Osteocyte (in vitro differentiated cells): ENCODE measurements at regions not wholly inside any gene's neighbourhood (a gene's known extent, or its start where the extent isn't known, plus 50 kb on each side); places are given as distances from the start of the nearest gene placed in this dataset.
A peak's percentile ranks its signal among the peaks of the same experiment; 100 is the strongest.

ENCODE experiments used
- DNase-seq: peaks from one replicate; pipeline ENCODE4 v3.0.0; 2021; ENCODE audit warnings: mixed read lengths; ENCODE audit not compliant: unreplicated experiment; ENCODE audit errors: extremely low spot score
- H3K27ac Mint-ChIP-seq: one replicate; pipeline ENCODE4 v1.8.0; 2021; ENCODE audit warnings: mild to moderate bottlenecking, mixed read lengths; ENCODE audit not compliant: unreplicated experiment
- H3K27me3 Mint-ChIP-seq: one replicate; pipeline ENCODE4 v1.8.0; 2021; ENCODE audit warnings: mixed read lengths; ENCODE audit not compliant: unreplicated experiment
- H3K36me3 Mint-ChIP-seq: one replicate; pipeline ENCODE4 v1.8.0; 2021; ENCODE audit warnings: mixed read lengths; ENCODE audit not compliant: unreplicated experiment
- H3K4me1 Mint-ChIP-seq: one replicate; pipeline ENCODE4 v1.8.0; 2021; ENCODE audit warnings: mixed read lengths; ENCODE audit not compliant: unreplicated experiment
- H3K4me3 Mint-ChIP-seq: one replicate; pipeline ENCODE4 v1.8.0; 2021; ENCODE audit warnings: mild to moderate bottlenecking, moderate library complexity, mixed read lengths; ENCODE audit not compliant: unreplicated experiment
- H3K9me3 Mint-ChIP-seq: one replicate; pipeline ENCODE4 v1.8.0; 2021; ENCODE audit warnings: mixed read lengths; ENCODE audit not compliant: unreplicated experiment
- TF ChIP-seq, protein P1 (sequence below): fragments of 200-600 bp; sonication (generic); IDR thresholded peaks from 2 replicates; pipeline ENCODE4 v1.5.0; 2021; ENCODE audit warnings: antibody characterized with exemption, mild to moderate bottlenecking, moderate library complexity

- Mint-ChIP-seq H3K4me3 (no peak overlapping the region), H3K27ac (no peak overlapping the region), H3K36me3 (no peaks in the 10 kb centered on the region), H3K27me3 (peaks cover 22% of the 10 kb centered on the region), H3K4me1 (no peaks in the 10 kb centered on the region), H3K9me3 (no peaks in the 10 kb centered on the region)
- DNase-seq, result no peak
- TF ChIP-seq, protein P1, sequence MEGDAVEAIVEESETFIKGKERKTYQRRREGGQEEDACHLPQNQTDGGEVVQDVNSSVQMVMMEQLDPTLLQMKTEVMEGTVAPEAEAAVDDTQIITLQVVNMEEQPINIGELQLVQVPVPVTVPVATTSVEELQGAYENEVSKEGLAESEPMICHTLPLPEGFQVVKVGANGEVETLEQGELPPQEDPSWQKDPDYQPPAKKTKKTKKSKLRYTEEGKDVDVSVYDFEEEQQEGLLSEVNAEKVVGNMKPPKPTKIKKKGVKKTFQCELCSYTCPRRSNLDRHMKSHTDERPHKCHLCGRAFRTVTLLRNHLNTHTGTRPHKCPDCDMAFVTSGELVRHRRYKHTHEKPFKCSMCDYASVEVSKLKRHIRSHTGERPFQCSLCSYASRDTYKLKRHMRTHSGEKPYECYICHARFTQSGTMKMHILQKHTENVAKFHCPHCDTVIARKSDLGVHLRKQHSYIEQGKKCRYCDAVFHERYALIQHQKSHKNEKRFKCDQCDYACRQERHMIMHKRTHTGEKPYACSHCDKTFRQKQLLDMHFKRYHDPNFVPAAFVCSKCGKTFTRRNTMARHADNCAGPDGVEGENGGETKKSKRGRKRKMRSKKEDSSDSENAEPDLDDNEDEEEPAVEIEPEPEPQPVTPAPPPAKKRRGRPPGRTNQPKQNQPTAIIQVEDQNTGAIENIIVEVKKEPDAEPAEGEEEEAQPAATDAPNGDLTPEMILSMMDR, result peak; percentile 69
Observed at GRCh38 chr20:20824924-20825584, 112.6 kb upstream of the RALGAPA2 start.

DNA sequence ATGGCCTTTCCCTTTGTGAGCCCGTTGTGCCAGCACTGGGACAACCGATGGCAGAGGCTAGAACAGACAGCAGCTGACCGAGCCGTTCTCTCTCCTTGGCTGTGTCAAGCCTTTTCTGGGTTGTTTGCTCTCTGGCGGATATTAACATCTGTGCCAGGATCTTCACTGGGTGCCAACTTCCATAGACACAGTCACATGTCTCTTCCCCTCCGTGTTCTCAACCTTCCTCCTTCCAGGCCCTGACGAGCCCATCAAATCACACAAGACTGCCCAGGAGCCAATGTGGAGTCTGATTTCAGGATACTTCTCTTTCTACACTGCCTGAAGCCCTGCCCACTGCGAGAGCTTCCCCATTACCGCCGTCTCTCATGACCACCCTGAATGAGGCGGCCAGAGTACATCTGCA lies 111.0 kb upstream of the RALGAPA2 start:
- no peak overlapping the region for H3K4me3 Mint-ChIP-seq
- TF ChIP-seq, protein P1, result no peak
- DNase-seq, result no peak
- peaks cover 23% of the 10 kb centered on the region for H3K27me3 Mint-ChIP-seq
- H3K27ac Mint-ChIP-seq, result no peak overlapping the region
- no peaks in the 10 kb centered on the region for H3K4me1 Mint-ChIP-seq
- no peaks in the 10 kb centered on the region for H3K9me3 Mint-ChIP-seq
- H3K36me3 Mint-ChIP-seq, result no peaks in the 10 kb centered on the region

GRCh38 chr20:20821484-20822260 lies 109.2 kb upstream of the RALGAPA2 start:
- Mint-ChIP-seq H3K27me3 (peaks cover 25% of the 10 kb centered on the region), H3K4me3 (no peak overlapping the region), H3K9me3 (no peaks in the 10 kb centered on the region), H3K27ac (no peak overlapping the region), H3K4me1 (no peaks in the 10 kb centered on the region), H3K36me3 (no peaks in the 10 kb centered on the region)
- no peak for DNase-seq
- TF ChIP-seq, protein P1, result no peak

DNA sequence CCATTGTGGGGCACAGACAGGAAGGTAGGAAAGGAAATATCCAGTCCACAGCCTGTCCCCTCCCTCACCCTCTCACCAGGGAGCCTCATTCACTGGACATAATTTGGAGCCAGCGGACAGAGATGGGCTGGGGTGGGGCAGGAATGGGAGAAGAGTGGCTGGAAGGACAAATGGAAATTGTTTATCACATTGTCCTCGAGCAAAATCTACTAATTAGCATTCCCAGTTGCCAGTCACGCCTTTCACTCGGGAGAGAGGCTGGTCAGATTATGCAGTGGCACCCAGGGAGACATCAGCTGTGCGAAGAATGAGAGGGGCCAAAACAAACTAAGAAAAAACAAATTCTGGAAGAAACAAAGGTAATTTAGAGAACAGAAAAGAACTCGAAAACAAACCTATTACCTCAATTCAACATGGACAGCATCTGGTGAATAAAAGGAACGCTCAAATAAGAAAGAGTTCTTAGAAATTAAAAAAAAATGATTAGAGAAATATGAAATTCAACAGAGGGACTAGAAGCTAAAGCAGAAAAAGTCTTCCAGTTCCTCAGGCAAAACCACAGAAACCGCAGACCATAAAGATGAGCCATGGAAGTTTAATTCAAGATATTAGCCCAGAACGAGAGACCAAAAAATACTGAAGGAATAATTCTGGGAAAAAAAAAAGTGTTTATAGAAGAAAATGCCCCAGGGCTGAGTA lies 108.5 kb upstream of the RALGAPA2 start:
- peaks cover 22% of the 10 kb centered on the region for H3K27me3 Mint-ChIP-seq
- H3K4me3 Mint-ChIP-seq, result no peak overlapping the region
- no peak overlapping the region for H3K27ac Mint-ChIP-seq

More for the DNA sequence above, 108.5 kb upstream of the RALGAPA2 start:
- TF ChIP-seq, protein P1, result no peak
- Mint-ChIP-seq H3K36me3 (no peaks in the 10 kb centered on the region), H3K9me3 (no peaks in the 10 kb centered on the region), H3K4me1 (no peaks in the 10 kb centered on the region)
- DNase-seq, result no peak
